Thoracic aorta (tissue), 2 donors: ENCODE measurements at regions not wholly inside any gene's neighbourhood (a gene's known extent, or its start where the extent isn't known, plus 50 kb on each side); places are given as distances from the start of the nearest gene placed in this dataset.
"Not testable (repeated sequence)": the region's sequence is repeated elsewhere in the genome, so short reads cannot be mapped to it uniquely, and the experiment has no call there.

ENCODE experiments used
- ATAC-seq: fragments of 150-250 bp; one replicate; pipeline ENCODE4 v1.8.0; 2017; ENCODE audit warnings: low read depth; ENCODE audit not compliant: insufficient number of reproducible peaks, low FRiP score
- DNase-seq: peaks from one replicate; pipeline ENCODE4 v3.0.0-alpha.2; 2020; ENCODE audit warnings: low spot score
- H3K27ac ChIP-seq, 2 donors: fragments of 200-600 bp; sonication (generic); 1 replicate in 1 of 2; 2 replicates in 1 of 2; pipeline ENCODE4 v1.5.1; 2016; ENCODE audit warnings: mild to moderate bottlenecking in 2 of 2, moderate library complexity in 2 of 2
- H3K27me3 ChIP-seq: fragments of 200-600 bp; sonication (generic); replicated peaks from 2 replicates; pipeline ENCODE4 v1.6.0; 2016; ENCODE audit warnings: mild to moderate bottlenecking; ENCODE audit not compliant: insufficient read depth
- H3K36me3 ChIP-seq: fragments of 200-600 bp; sonication (generic); one replicate; pipeline ENCODE4 v1.5.1; 2016
- H3K4me1 ChIP-seq, 2 donors: fragments of 200-600 bp; sonication (generic); 1 replicate in 1 of 2; 2 replicates in 1 of 2; pipeline versions ENCODE4 v1.5.1 to v1.6.0; 2016; ENCODE audit warnings: low read depth in 2 of 2, mild to moderate bottlenecking in 1 of 2; ENCODE audit not compliant: control insufficient read depth in 1 of 2
- H3K4me3 ChIP-seq: fragments of 200-600 bp; sonication (generic); 2 replicates; pipeline ENCODE4 v1.5.1; 2016; ENCODE audit warnings: mild to moderate bottlenecking
- H3K9me3 ChIP-seq: fragments of 200-600 bp; sonication (generic); 2 replicates; pipeline ENCODE4 v1.5.1; 2016
- TF ChIP-seq, protein P1 (sequence below): fragments of 200-600 bp; sonication (generic); IDR thresholded peaks from one replicate; pipeline ENCODE4 v1.5.1; 2019; ENCODE audit warnings: antibody characterized with exemption

DNA sequence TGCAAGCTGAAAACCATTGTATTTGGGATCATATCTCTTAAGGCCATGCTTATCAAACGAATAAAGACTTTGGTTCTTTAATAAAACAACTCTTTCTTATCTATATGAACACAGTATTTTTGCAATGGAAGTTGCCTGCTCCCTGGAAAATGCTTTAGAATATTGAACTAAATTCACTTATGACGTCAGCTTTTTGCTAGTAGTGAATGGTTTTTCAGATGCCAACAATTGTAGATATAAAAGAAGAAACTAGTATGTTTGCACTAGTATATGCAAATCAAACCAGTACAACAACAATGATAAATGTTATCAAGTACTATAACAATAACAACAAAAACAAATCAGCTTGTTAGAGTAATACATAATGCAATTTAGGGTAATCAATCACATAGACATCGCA is 1462.9 kb downstream of the SUCLG1 start:
- Histone ChIP-seq H3K4me1 (no peaks in the 10 kb centered on the region), H3K27me3 (no peaks in the 10 kb centered on the region), H3K9me3 (no peaks in the 10 kb centered on the region), H3K27ac (no peak overlapping the region), H3K36me3 (no peaks in the 10 kb centered on the region), H3K4me3 (no peak overlapping the region)
- DNase-seq (no peak), ATAC-seq (no peak)
- TF ChIP-seq, protein P1, sequence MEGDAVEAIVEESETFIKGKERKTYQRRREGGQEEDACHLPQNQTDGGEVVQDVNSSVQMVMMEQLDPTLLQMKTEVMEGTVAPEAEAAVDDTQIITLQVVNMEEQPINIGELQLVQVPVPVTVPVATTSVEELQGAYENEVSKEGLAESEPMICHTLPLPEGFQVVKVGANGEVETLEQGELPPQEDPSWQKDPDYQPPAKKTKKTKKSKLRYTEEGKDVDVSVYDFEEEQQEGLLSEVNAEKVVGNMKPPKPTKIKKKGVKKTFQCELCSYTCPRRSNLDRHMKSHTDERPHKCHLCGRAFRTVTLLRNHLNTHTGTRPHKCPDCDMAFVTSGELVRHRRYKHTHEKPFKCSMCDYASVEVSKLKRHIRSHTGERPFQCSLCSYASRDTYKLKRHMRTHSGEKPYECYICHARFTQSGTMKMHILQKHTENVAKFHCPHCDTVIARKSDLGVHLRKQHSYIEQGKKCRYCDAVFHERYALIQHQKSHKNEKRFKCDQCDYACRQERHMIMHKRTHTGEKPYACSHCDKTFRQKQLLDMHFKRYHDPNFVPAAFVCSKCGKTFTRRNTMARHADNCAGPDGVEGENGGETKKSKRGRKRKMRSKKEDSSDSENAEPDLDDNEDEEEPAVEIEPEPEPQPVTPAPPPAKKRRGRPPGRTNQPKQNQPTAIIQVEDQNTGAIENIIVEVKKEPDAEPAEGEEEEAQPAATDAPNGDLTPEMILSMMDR = no peak

DNA sequence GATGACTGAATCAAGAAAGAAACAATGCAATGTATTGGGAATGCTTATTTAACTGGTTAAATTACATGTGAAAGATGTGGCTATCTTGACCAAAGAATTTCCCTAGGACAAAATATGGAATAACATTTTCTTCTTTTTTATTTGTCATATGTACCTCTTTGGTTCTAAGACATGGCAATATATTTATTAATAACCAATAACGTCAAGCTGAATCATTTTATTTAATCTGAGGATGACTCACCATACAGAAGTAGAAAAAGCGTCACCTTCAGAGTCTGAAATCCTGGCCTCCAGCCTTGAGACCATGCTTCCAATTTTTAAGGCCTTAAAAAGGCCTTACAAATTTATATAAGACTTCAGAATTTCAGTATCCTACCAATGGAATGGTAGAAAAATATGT is 1464.9 kb downstream of the SUCLG1 start:
- DNase-seq (no peak), ATAC-seq (no peak)

DNA sequence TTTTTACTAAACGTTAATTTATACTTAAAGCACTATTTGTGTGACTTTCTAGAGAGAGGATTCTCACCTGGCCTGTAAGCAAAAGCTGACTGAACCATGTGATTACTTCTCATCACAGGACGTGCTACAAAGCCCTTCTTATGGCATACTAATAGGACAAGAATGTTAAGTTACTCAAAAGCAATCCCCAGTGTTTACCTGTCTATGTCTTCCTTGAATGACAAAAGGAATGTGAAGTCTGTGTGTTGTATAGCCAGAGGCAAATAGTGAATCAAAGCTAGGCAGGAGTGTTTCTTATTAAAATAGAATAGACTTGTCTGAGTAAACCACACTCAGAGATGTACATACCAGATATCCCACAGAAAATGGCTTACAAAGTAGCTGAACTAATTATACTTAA is 1465.5 kb downstream of the SUCLG1 start:
- H3K4me3 ChIP-seq = no peak overlapping the region
- H3K27ac ChIP-seq = no peak overlapping the region
- TF ChIP-seq, protein P1 = no peak
- H3K9me3 ChIP-seq = no peaks in the 10 kb centered on the region
- no peaks in the 10 kb centered on the region for H3K36me3 ChIP-seq
- H3K27me3 ChIP-seq = no peaks in the 10 kb centered on the region
- DNase-seq (no peak), ATAC-seq (no peak)
- no peaks in the 10 kb centered on the region for H3K4me1 ChIP-seq

More for the DNA sequence above, 1464.9 kb downstream of the SUCLG1 start:
- Histone ChIP-seq H3K9me3 (no peaks in the 10 kb centered on the region), H3K27me3 (no peaks in the 10 kb centered on the region), H3K36me3 (no peaks in the 10 kb centered on the region), H3K27ac (no peak overlapping the region), H3K4me1 (no peaks in the 10 kb centered on the region), H3K4me3 (no peak overlapping the region)
- TF ChIP-seq, protein P1 = no peak

DNA sequence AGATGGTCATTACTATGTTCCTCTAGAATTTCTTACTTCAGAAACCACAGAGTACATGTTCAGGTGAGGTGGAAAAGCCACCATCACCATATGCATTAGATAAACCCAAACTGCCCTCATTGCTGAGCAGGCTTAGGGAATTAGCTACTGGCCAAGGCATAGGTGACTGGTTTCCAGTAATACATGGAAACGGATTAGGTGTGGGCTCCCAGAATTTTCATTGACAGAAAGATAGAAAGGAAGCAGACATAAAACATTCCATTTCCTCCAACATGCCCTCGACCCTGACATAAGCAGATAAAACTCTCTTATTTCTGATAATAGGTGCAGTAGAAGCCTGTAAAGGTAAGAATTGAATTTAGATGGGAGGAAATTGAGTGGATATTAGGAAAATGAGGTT is 1466.1 kb downstream of the SUCLG1 start:
- TF ChIP-seq, protein P1 = no peak
- Histone ChIP-seq H3K27me3 (no peaks in the 10 kb centered on the region), H3K4me1 (no peaks in the 10 kb centered on the region), H3K4me3 (no peak overlapping the region), H3K27ac (no peak overlapping the region), H3K9me3 (no peaks in the 10 kb centered on the region), H3K36me3 (no peaks in the 10 kb centered on the region)
- ATAC-seq (no peak), DNase-seq (no peak)

DNA sequence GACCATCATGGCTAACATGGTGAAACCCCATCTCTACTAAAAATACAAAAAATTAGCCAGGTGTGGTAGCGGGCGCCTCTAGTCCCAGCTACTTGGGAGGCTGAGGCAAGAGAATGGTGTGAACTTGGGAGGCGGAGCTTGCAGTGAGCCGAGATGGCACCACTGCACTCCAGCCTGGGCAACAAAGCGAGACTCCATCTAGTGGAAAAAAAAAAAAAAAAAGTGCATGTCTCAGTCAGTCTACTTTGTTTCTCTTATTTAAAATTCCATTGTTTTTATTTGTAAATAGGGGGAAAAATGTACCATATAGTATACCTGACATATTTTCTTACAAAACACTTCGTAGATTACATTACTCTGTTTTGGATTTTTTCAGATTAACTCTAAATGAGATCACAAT is 1471.4 kb downstream of the SUCLG1 start:
- not testable (repeated sequence) for H3K4me1 ChIP-seq, H3K4me3 ChIP-seq, DNase-seq, H3K9me3 ChIP-seq, H3K27me3 ChIP-seq, H3K36me3 ChIP-seq, H3K27ac ChIP-seq, ATAC-seq

DNA sequence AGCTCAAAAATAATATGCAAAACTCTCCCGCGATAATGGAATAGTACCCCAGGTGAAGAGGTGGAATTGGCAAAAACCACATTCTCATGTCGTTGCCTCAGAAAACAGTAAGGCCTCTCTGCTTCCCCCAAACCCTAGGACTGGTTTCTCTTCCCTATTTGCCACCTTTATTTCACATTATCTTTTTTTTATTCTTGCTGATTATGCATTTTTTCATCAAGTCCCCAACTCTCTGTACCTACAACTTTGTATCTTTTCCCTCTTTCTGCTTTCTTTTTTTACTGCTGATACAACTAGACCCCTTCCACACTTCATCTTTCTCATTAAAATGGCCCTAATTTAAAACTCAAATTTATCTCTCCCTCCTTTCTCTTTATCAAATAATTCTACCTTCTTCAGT is 1472.2 kb downstream of the SUCLG1 start:
- DNase-seq (no peak), ATAC-seq (no peak)
- Histone ChIP-seq H3K4me3 (no peak overlapping the region), H3K36me3 (no peaks in the 10 kb centered on the region), H3K27ac (no peak overlapping the region), H3K9me3 (no peaks in the 10 kb centered on the region), H3K4me1 (no peaks in the 10 kb centered on the region), H3K27me3 (no peaks in the 10 kb centered on the region)
- TF ChIP-seq, protein P1 = no peak
